GM20000 (cell line): ENCODE measurements at regions not wholly inside any gene's neighbourhood (a gene's known extent, or its start where the extent isn't known, plus 50 kb on each side); places are given as distances from the start of the nearest gene placed in this dataset.

Source experiments
- DNase-seq: peaks from one replicate; pipeline ENCODE4 v3.0.0; 2012; ENCODE audit warnings: low spot score
- CTCF ChIP-seq: IDR thresholded peaks from 2 replicates; pipeline ENCODE4 v1.5.1; 2012; ENCODE audit warnings: mild to moderate bottlenecking, control low read depth; ENCODE audit errors: extremely low read depth, missing control alignments

GRCh38 chr7:15989194-15989593, 302.7 kb upstream of the MEOX2 start:
- no peak for TF ChIP-seq CTCF
- no peak for DNase-seq

- no peak for TF ChIP-seq CTCF
- no peak for DNase-seq
Observed at GRCh38 chr7:15985587-15986384, 299.3 kb upstream of the MEOX2 start.

- no peak for TF ChIP-seq CTCF
- DNase-seq = no peak
Observed at GRCh38 chr7:15977663-15978062, 291.2 kb upstream of the MEOX2 start.

- DNase-seq = no peak
- no peak for TF ChIP-seq CTCF
Observed at GRCh38 chr7:15972862-15973275, 286.4 kb upstream of the MEOX2 start.

- no peak for DNase-seq
- no peak for TF ChIP-seq CTCF
Observed at GRCh38 chr7:15967551-15967950, 281.1 kb upstream of the MEOX2 start.

- TF ChIP-seq CTCF = no peak
- no peak for DNase-seq
Observed at GRCh38 chr7:15967121-15967520, 280.6 kb upstream of the MEOX2 start.

- no peak for DNase-seq
- TF ChIP-seq CTCF = no peak
Observed at GRCh38 chr7:15963206-15963605, 276.7 kb upstream of the MEOX2 start.
